GM19372 (cell line): ENCODE measurements at regions not wholly inside any gene's neighbourhood (a gene's known extent, or its start where the extent isn't known, plus 50 kb on each side); places are given as distances from the start of the nearest gene placed in this dataset.

Source experiments
- ATAC-seq: cut with Tn5 transposase; IDR thresholded peaks from one replicate; pipeline ENCODE4 v1.9.1; 2021; ENCODE audit warnings: mild to moderate bottlenecking, low read depth, moderate library complexity; ENCODE audit not compliant: unreplicated experiment

- ATAC-seq = no peak
Observed at GRCh38 chr3:137948400-137949072, 61.4 kb upstream of the CLDN18 start.

GRCh38 chr3:137958636-137959035 lies 51.3 kb upstream of the CLDN18 start:
- no peak for ATAC-seq
